Superior temporal gyrus (tissue), 1 donor: ENCODE measurements at regions not wholly inside any gene's neighbourhood (a gene's known extent, or its start where the extent isn't known, plus 50 kb on each side); places are given as distances from the start of the nearest gene placed in this dataset.
A peak's percentile ranks its signal among the peaks of the same experiment; 100 is the strongest.
"Not testable (repeated sequence)": the region's sequence is repeated elsewhere in the genome, so short reads cannot be mapped to it uniquely, and the experiment has no call there.

ENCODE experiments used
- DNase-seq: peaks from one replicate; pipeline ENCODE4 v3.0.0-alpha.2; 2016; ENCODE audit errors: extremely low spot score

GRCh38 chr3:88408935-88409334, 259.2 kb downstream of the C3orf38 start:
- DNase-seq = no peak

- DNase-seq = no peak
These were observed 260.5 kb downstream of the C3orf38 start for GRCh38 chr3:88410259-88410658.

- DNase-seq = no peak
These were observed 262.6 kb downstream of the C3orf38 start for GRCh38 chr3:88412346-88412745.

GRCh38 chr3:88416436-88416835, 266.7 kb downstream of the C3orf38 start:
- no peak for DNase-seq

- no peak for DNase-seq
These were observed 268.5 kb downstream of the C3orf38 start for GRCh38 chr3:88418219-88418618.

GRCh38 chr3:88433568-88433967, 283.8 kb downstream of the C3orf38 start:
- DNase-seq = peak; percentile 55

GRCh38 chr3:88434001-88434400, 284.2 kb downstream of the C3orf38 start:
- peak; percentile 24 for DNase-seq

GRCh38 chr3:88440701-88441100, 290.9 kb downstream of the C3orf38 start:
- no peak for DNase-seq

GRCh38 chr3:88443066-88443465, 293.3 kb downstream of the C3orf38 start:
- no peak for DNase-seq

- DNase-seq = no peak
These were observed 294.5 kb downstream of the C3orf38 start for GRCh38 chr3:88444251-88444650.

GRCh38 chr3:88452228-88452627, 302.5 kb downstream of the C3orf38 start:
- no peak for DNase-seq

- no peak for DNase-seq
These were observed 310.6 kb downstream of the C3orf38 start for GRCh38 chr3:88460369-88460768.

- DNase-seq = no peak
These were observed 312.5 kb downstream of the C3orf38 start for GRCh38 chr3:88462230-88462629.

GRCh38 chr3:88467191-88467590, 317.4 kb downstream of the C3orf38 start:
- DNase-seq = no peak

GRCh38 chr3:88469216-88469615, 319.5 kb downstream of the C3orf38 start:
- no peak for DNase-seq

GRCh38 chr3:88478460-88478859, 328.7 kb downstream of the C3orf38 start:
- DNase-seq = no peak

GRCh38 chr3:88480822-88481221, 331.1 kb downstream of the C3orf38 start:
- DNase-seq = no peak

GRCh38 chr3:88485001-88485400, 335.2 kb downstream of the C3orf38 start:
- no peak for DNase-seq

GRCh38 chr3:88508818-88509217, 359.1 kb downstream of the C3orf38 start:
- not testable (repeated sequence) for DNase-seq

GRCh38 chr3:88509582-88509981, 359.8 kb downstream of the C3orf38 start:
- DNase-seq = no peak

GRCh38 chr3:88528494-88528893, 378.7 kb downstream of the C3orf38 start:
- DNase-seq = no peak

- DNase-seq = no peak
These were observed 384.8 kb downstream of the C3orf38 start for GRCh38 chr3:88534534-88534933.

GRCh38 chr3:88535563-88535962, 385.8 kb downstream of the C3orf38 start:
- peak; percentile 50 for DNase-seq

GRCh38 chr3:88542916-88543315, 393.2 kb downstream of the C3orf38 start:
- no peak for DNase-seq

GRCh38 chr3:88572450-88572849, 422.7 kb downstream of the C3orf38 start:
- DNase-seq = no peak
